PC-3 (cell line): ENCODE measurements at regions not wholly inside any gene's neighbourhood (a gene's known extent, or its start where the extent isn't known, plus 50 kb on each side); places are given as distances from the start of the nearest gene placed in this dataset.

ENCODE experiments used
- ATAC-seq: fragments of 200-7000 bp; cut with Tn5 transposase; 2 replicates; pipeline ENCODE4 v1.9.1; 2020; ENCODE audit warnings: mild to moderate bottlenecking, moderate library complexity
- BruUV-seq: library from RNA; stranded (reverse); fragments of 400-500 nt; replicated peaks from 2 replicates; lab custom pipeline; 2021; lab: Mats Ljungman, UMichigan
- CTCF ChIA-PET: fragments of 300-600 bp; sonication (Branson Sonifier 250); formaldehyde crosslinking; loops from one replicate; lab custom pipeline; 2022; ENCODE audit warnings: antibody characterized with exemption; lab: Charles Lee
- POLR2A ChIA-PET: fragments of 300-600 bp; sonication (Branson Sonifier 250); formaldehyde crosslinking; loops from one replicate; lab custom pipeline; 2022; ENCODE audit warnings: antibody characterized with exemption; ENCODE audit not compliant: unreplicated experiment; lab: Charles Lee
- DNase-seq: peaks from one replicate; pipeline ENCODE4 v3.0.0-alpha.2; 2015
- H2AFZ ChIP-seq: fragments of 300-600 bp; sonication (generic); 2 replicates; pipeline ENCODE4 v1.6.0; 2016; ENCODE audit warnings: antibody characterized with exemption, low read length
- H3F3A ChIP-seq: fragments of 300-600 bp; sonication (generic); one replicate; pipeline ENCODE4 v1.6.0; 2017; ENCODE audit warnings: antibody characterized with exemption, low read length, control low read depth, mild to moderate bottlenecking; ENCODE audit not compliant: unreplicated experiment
- H3K27ac ChIP-seq: fragments of 300-600 bp; sonication (generic); 2 replicates; pipeline ENCODE4 v1.5.1; 2016; ENCODE audit warnings: mild to moderate bottlenecking, low read length
- H3K27me3 ChIP-seq: fragments of 300-600 bp; sonication (generic); 2 replicates; pipeline ENCODE4 v1.6.1; 2016; ENCODE audit warnings: low read length, mixed read lengths
- H3K36me3 ChIP-seq: fragments of 300-600 bp; sonication (generic); 2 replicates; pipeline ENCODE4 v1.6.1; 2016; ENCODE audit warnings: low read depth, mixed run types, low read length, mixed read lengths
- H3K4me1 ChIP-seq: fragments of 300-600 bp; sonication (generic); 2 replicates; pipeline ENCODE4 v1.5.1; 2016; ENCODE audit warnings: low read length; ENCODE audit not compliant: insufficient read depth
- H3K4me2 ChIP-seq: fragments of 300-600 bp; sonication (generic); 2 replicates; pipeline ENCODE4 v1.6.0; 2016; ENCODE audit warnings: low read length
- H3K4me3 ChIP-seq: fragments of 300-600 bp; sonication (generic); 2 replicates; pipeline ENCODE4 v1.5.1; 2016; ENCODE audit warnings: mild to moderate bottlenecking, low read length, mixed read lengths
- H3K79me2 ChIP-seq: fragments of 300-600 bp; sonication (generic); 2 replicates; pipeline ENCODE4 v1.6.1; 2017; ENCODE audit warnings: low read length, mixed read lengths
- H3K9ac ChIP-seq: fragments of 300-600 bp; sonication (generic); 2 replicates; pipeline ENCODE4 v1.6.0; 2016; ENCODE audit warnings: mild to moderate bottlenecking, low read length
- H3K9me2 ChIP-seq: fragments of 300-600 bp; sonication (generic); replicated peaks from 2 replicates; pipeline ENCODE4 v1.6.1; 2016; ENCODE audit warnings: mixed run types, low read length, mixed read lengths
- H3K9me3 ChIP-seq: fragments of 300-600 bp; sonication (generic); 2 replicates; pipeline ENCODE4 v1.6.1; 2016; ENCODE audit warnings: low read length, mixed read lengths
- H4K20me1 ChIP-seq: fragments of 300-600 bp; sonication (generic); 2 replicates; pipeline ENCODE4 v1.6.1; 2016; ENCODE audit warnings: low read length, mixed read lengths
- CTCF ChIP-seq: fragments of 300-600 bp; sonication (generic); conservative IDR thresholded peaks from 2 replicates; pipeline ENCODE4 v1.5.1; 2017; ENCODE audit warnings: antibody characterized with exemption, low read depth, mild to moderate bottlenecking, low read length
- EZH2 ChIP-seq: fragments of 300-600 bp; sonication (generic); IDR thresholded peaks from one replicate; pipeline ENCODE4 v1.6.1; 2017; ENCODE audit warnings: antibody characterized with exemption, mild to moderate bottlenecking, low read length; ENCODE audit not compliant: unreplicated experiment
- EZH2phosphoT487 ChIP-seq: fragments of 300-600 bp; sonication (generic); IDR thresholded peaks from 2 replicates; pipeline ENCODE4 v1.6.1; 2018; ENCODE audit warnings: mild to moderate bottlenecking, antibody characterized with exemption, low read length, borderline replicate concordance
- intact Hi-C: fragments of 100-400 bp; cut with micrococcal nuclease; formaldehyde crosslinking; loops from 2 replicates; pipeline ENCODE4 v1.9.0; 2023

GRCh38 chr16:63752347-63752746 lies 1369.5 kb downstream of the CDH11 start:
- Histone ChIP-seq H3K4me3 (no peak overlapping the region), H4K20me1 (no peaks in the 10 kb centered on the region), H3K4me2 (no peak overlapping the region), H3K27me3 (no peaks in the 10 kb centered on the region), H3K36me3 (no peaks in the 10 kb centered on the region), H3F3A (no peaks in the 10 kb centered on the region), H3K4me1 (no peaks in the 10 kb centered on the region), H2AFZ (no peak overlapping the region), H3K27ac (no peak overlapping the region), H3K9me2 (no peaks in the 10 kb centered on the region), H3K9me3 (no peaks in the 10 kb centered on the region), H3K9ac (no peak overlapping the region), H3K79me2 (no peaks in the 10 kb centered on the region)
- ChIA-PET CTCF (no interaction called here), POLR2A (no interaction called here)
- ATAC-seq (no peak), DNase-seq (no peak)
- BruUV-seq, result no TSS peak
- TF ChIP-seq EZH2phosphoT487, result no peak
- no peak for TF ChIP-seq CTCF
- TF ChIP-seq EZH2, result no peak
- intact Hi-C loops, result no loop called here

- BruUV-seq, result no TSS peak
- H3K79me2 ChIP-seq, result no peaks in the 10 kb centered on the region
- ChIA-PET CTCF (no interaction called here), POLR2A (no interaction called here)
- DNase-seq, result no peak
- no peak overlapping the region for H3K27ac ChIP-seq
- ATAC-seq, result no peak
- TF ChIP-seq EZH2, result no peak
- TF ChIP-seq EZH2phosphoT487, result no peak
- TF ChIP-seq CTCF, result no peak
- H3K4me1 ChIP-seq, result no peaks in the 10 kb centered on the region
- H3K4me3 ChIP-seq, result no peak overlapping the region
- no peaks in the 10 kb centered on the region for H3K9me3 ChIP-seq
- H3K36me3 ChIP-seq, result no peaks in the 10 kb centered on the region
- no peaks in the 10 kb centered on the region for H3K9me2 ChIP-seq
- no peak overlapping the region for H3K4me2 ChIP-seq
- H3K27me3 ChIP-seq, result no peaks in the 10 kb centered on the region
- H2AFZ ChIP-seq, result no peak overlapping the region
- H3F3A ChIP-seq, result no peaks in the 10 kb centered on the region
- no peak overlapping the region for H3K9ac ChIP-seq
- H4K20me1 ChIP-seq, result no peaks in the 10 kb centered on the region
- intact Hi-C loops, result no loop called here
Observed at GRCh38 chr16:63749276-63749675, 1372.6 kb downstream of the CDH11 start.

GRCh38 chr16:63745456-63745855 lies 1376.4 kb downstream of the CDH11 start:
- CTCF ChIA-PET, result no interaction called here
- intact Hi-C loops, result no loop called here
- Histone ChIP-seq H3K27ac (no peak overlapping the region), H3F3A (no peaks in the 10 kb centered on the region), H3K9me2 (no peaks in the 10 kb centered on the region), H3K4me2 (no peak overlapping the region), H3K9me3 (no peaks in the 10 kb centered on the region), H4K20me1 (no peaks in the 10 kb centered on the region), H2AFZ (no peak overlapping the region), H3K79me2 (no peaks in the 10 kb centered on the region), H3K9ac (no peak overlapping the region), H3K36me3 (no peaks in the 10 kb centered on the region), H3K4me1 (no peaks in the 10 kb centered on the region), H3K4me3 (no peak overlapping the region), H3K27me3 (no peaks in the 10 kb centered on the region)
- POLR2A ChIA-PET, result no interaction called here
- DNase-seq (no peak), ATAC-seq (no peak)
- BruUV-seq, result no TSS peak
- TF ChIP-seq CTCF (no peak), EZH2phosphoT487 (no peak), EZH2 (no peak)
